IPS DF 4.7 (cell line): ENCODE measurements at regions not wholly inside any gene's neighbourhood (a gene's known extent, or its start where the extent isn't known, plus 50 kb on each side); places are given as distances from the start of the nearest gene placed in this dataset.
"Not testable (repeated sequence)": the region's sequence is repeated elsewhere in the genome, so short reads cannot be mapped to it uniquely, and the experiment has no call there.

Source experiments
- DNase-seq: peaks from one replicate; pipeline ENCODE4 v3.0.0-alpha.2; 2013; ENCODE audit warnings: low spot score; ENCODE audit errors: extremely low read depth

DNA sequence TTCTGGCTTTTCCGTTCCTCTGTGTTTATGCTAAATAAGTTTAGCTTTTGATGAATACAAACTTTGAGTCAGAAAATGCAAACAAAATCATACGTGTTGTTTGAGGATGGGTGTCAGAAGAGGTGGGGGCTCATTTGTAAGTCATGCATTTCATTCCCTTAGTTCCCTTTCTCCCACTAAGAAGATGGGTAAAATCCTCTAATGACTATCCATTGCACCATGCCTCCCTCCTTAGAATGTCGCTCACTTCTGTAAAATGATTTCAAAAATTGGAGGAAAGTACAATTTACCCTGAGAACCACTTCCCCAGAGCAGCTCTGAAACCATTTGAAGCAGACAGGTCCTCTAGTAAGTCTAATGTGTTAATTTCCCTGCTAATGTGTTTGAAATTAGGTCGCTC is 629.6 kb upstream of the VRK2 start:
- no peak for DNase-seq

DNA sequence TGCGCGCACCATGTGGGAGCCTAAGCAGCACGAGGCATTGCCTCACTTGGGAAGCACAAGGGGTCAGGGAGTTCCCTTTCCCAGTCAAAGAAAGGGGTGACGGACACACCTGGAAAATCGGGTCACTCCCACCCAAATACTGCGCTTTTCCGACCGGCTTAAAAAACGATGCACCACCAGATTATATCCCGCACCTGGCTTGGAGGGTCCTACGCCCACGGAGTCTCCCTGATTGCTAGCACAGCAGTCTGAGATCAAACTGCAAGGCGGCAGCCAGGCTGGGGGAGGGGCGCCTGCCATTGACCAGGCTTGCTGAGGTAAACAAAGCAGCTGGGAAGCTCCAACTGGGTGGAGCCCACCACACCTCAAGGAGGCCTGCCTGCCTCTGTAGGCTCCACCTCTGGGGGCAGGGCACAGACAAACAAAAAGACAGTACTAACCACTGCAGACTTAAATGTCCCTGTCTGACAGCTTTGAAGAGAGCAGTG is 627.7 kb upstream of the VRK2 start:
- not testable (repeated sequence) for DNase-seq

DNA sequence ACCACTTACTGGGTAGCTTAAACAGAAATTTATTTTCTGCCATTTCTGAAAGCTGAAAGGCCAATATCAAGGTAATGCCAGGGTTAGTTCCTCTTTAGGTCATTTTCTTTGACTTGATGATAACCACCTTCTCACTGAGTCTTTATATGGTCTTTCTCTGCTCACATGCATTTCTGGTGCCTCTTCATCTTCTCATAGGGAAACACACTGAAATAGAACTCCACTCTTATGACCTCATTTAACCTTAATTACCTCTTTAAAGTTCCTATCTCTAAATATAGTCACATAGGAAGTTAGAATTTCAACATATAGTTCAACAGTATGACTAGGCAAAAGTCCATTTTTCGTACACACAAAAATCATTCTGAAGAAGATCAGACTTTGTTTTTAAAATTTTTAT is 616.8 kb upstream of the VRK2 start:
- no peak for DNase-seq

DNA sequence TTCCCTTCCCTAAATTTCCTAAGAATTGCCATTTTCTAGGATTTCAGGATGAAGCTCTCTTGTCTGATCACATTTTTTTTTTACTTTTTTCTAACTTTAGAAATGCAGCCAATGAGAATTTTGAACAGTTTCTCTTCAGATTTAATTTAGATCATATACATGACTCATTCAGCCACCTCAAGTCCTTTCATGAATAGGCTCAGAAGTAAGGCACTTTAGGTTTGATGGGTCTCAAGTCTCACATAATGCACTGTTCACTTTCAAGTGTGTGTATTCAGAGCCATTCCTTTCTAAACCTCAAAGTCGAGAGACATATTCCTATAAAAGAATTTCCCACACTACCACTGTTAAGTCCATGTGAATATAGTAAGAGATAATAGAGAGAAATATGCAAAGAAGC is 614.1 kb upstream of the VRK2 start:
- no peak for DNase-seq

GRCh38 chr2:57434441-57434840 is 612.2 kb upstream of the VRK2 start:
- DNase-seq: no peak

GRCh38 chr2:57434972-57435371 is 611.6 kb upstream of the VRK2 start:
- no peak for DNase-seq

DNA sequence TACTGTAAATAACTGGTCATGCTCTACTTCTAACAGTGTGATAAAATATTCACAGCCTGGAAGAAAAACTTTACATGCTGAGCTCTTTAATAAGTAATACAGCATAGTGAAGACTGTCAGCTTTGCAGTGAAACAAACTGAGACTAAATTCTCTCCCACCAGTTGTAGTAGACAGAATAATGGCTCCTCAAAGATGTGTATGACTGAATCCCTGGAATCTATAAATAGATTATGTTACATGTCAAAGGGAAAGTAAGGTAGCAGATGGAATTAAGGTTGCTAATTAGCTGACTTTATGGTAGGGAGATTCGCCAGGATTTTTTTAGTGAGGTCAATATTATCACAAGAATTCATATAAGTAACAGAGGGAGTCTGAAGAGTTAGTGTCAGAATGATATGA is 609.5 kb upstream of the VRK2 start:
- DNase-seq: no peak

DNA sequence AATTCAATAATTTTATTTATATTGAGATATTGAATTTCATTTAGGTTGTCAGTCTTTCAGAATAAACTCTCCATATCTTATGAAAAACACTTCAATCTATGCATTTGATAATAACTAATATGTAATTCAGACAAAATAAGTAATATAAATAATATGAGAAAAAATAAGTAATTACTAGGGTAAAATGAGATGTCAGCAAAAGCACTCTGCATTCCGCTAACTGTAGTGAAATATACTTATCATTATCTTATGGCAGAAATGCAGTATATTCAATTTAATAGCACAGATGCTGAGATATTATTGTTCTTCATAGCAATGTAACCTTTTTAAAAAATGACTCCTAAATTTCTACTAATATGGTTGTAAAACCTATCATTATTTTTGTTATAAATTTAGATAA is 606.2 kb upstream of the VRK2 start:
- no peak for DNase-seq

DNA sequence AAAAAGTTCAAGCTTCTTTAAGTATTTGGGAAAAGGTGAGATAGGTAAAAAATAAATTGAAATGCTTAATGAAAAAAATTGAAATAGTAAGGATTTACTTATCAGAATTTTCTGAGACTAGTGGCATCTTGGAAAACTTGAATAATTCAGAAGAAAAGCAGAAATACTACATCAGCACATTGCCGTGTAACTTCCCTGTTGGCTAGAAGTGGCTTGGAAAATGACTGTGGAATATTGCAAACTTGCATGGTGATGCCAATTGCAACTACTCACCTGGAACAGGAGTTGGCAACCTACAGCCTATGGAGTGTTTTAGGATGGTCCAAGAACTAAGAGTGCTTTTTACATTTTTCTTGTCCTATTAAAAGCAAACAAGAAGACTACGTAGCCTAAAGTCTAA is 603.5 kb upstream of the VRK2 start:
- no peak for DNase-seq

GRCh38 chr2:57443973-57444521 is 602.6 kb upstream of the VRK2 start:
- no peak for DNase-seq

GRCh38 chr2:57444752-57445430 is 601.7 kb upstream of the VRK2 start:
- no peak for DNase-seq

- no peak for DNase-seq
These were observed 597.8 kb upstream of the VRK2 start for GRCh38 chr2:57448816-57449215.

- DNase-seq: no peak
These were observed 596.4 kb upstream of the VRK2 start for GRCh38 chr2:57450170-57450569.

DNA sequence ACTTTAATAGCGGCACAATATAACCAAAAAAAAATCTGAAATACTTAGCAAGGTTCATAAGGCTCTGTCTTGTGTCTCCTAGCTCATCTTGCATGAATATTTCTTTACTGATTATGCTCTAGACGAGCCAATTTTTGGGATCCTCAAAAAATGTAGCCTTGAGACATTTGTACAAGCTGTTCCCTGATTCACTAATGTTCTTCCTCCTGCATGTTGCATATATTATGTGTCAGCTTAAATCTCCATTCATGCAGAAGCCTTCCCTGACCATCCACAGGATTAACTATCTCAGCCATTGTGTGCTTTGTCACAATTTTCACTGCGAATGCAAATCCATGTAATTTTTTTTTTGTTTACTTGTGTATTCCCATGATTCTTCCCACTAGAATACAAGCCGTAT is 594.0 kb upstream of the VRK2 start:
- no peak for DNase-seq

DNA sequence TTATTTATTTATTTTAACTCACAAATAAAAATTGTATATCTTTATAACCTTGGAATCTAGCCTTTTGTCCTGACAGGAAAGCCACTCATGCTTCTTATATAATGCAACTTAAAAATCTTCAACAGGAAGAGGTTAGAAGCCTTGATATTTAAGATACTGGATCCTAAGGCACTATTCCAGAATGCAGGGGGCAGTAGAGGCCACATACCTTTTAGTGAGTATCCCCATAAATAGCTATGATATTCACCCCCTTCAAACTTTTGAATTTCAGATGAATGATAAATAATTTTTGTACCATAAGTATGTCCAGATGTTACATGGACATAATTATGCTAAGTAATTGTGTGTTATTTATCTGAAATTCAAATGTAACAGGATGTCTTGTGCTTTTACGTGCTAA is 592.7 kb upstream of the VRK2 start:
- DNase-seq: no peak

DNA sequence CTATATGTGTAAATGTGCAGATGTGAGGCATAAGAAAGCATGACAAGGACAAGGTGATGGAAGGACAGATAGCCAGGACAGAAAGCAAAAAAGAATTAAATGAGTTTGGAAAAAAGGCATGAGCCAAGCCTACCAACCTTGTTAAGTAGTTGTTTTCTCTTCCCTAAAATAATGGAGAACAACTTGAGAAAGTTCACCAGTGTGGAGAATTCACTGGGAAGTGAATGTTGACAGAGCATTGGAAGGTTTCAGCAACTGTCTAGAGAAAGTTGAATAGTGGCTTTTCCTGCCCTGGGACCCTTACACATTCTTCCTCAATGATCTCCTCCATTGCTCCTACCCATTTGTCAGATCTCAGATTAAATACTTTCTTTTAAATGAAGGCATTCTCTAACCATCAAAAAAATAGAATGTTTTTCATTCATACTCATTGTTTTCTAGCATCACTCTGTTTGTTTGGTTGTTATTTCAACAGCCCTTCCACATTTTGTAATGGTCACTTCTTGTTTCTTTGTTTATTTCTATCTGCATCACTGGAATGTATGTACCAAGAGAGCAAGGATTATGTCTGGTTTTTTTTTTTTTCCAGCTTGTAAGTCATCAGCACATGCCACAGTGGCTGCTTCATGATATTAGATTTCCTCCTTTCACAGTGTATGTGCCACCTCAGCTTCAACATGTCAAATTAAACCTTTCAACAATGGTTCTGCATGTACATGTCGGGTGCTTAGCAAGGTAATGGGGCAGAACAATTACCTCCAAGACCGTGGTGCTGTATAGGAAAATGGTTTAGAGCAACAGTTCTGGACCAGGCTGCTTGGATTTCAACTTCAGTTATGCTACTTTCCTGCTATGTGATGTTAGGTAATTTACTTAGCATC is 586.0 kb upstream of the VRK2 start:
- DNase-seq: no peak

DNA sequence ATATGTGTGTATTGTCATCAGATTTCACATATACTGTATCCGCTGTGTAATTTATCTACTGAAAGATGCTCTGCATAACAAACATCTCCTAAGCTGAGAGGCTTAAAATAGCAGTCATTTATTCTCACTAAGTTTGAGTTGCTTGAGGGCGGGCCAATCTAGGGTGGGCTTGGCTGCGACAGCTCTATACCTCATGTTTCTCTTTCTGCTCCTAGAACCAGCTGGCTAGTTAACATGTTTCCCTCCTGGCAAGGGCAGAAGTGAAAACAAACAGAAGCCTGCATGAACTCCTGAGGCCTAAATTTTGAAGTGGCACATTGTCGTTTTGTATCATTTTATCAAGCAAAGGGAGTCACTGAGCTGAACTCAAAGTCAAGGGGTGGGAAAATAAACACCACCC is 585.0 kb upstream of the VRK2 start:
- DNase-seq: no peak

DNA sequence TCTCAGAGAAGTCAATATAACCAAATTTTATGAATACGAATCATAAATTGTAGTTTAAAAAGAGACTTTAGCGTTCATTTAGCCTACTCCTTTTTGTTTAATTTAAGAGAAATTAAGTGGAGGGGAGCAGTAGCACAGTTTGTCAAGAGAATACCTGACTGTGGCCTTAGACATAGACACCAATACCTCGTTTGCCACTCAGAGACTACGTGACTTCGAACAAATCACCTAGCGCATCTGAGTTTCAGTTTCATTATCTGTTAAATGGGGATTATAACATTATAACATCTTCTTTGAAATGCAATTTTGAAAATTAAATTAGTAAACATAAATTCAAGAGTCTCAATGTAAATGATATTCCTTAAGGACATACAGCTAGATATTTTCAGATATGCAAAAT is 581.5 kb upstream of the VRK2 start:
- DNase-seq: no peak

DNA sequence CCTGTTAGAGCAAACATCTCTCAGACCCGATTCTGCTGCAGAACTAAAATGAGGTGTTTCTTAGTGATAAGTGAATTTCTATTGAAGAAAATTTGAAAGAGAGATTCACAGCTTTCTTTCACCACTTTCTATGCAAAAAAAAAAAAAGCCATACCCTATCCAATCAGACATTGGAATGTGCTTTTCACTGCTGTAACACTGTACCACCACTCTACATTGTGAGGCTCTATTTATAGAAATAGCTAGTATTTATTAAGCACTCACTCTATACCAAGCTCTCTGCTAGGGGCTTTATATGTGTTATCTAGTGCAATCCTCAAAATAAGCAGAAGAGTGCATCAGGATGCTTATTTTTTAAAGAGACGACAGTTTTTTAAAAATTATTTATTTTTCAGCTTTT is 580.6 kb upstream of the VRK2 start:
- no peak for DNase-seq

DNA sequence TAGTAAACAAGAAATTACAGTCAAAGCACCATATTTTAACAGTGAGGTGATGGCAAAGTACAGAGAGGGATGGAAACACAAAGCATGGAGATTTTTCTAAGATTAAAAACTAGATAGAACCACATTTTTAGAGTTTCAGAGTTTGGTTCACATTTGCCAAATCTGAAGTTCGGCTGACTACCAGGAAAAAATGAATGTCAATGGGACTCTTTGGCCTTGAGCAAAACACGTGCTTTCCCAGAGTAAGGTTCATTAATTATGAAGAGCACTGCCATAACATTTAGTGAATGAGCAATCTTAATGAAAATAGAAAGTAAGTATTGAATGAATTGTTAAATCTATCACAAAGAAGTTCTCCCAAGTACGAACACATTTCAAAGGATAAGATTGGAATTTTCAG is 571.2 kb upstream of the VRK2 start:
- DNase-seq: no peak

GRCh38 chr2:57479981-57480380 is 566.6 kb upstream of the VRK2 start:
- DNase-seq: no peak

GRCh38 chr2:57488061-57488460 is 558.5 kb upstream of the VRK2 start:
- DNase-seq: no peak

DNA sequence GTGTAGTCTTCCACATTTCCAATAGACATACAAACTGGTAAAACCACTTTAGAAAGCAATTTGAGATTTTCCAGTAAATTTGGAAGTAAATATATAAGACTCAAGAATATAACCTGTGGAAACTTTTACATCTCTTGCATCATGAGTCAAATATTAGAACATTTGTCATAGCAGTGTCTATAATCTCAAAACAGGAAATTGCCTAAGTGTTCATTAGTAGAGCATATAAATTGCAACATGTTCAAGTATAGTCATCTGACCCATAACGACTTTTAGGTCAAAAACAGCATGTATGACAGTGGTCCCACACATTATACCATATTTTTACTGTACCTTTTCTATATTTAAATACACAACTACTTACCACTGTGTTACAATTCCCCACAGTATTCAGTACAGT is 555.9 kb upstream of the VRK2 start:
- DNase-seq: no peak
